HG02642 (cell line): ENCODE measurements at regions not wholly inside any gene's neighbourhood (a gene's known extent, or its start where the extent isn't known, plus 50 kb on each side); places are given as distances from the start of the nearest gene placed in this dataset.

Source experiments
- ATAC-seq: cut with Tn5 transposase; IDR thresholded peaks from one replicate; pipeline ENCODE4 v1.9.1; 2021; ENCODE audit warnings: mild to moderate bottlenecking; ENCODE audit not compliant: unreplicated experiment, poor library complexity

GRCh38 chr10:3494838-3495230 is 290.2 kb downstream of the KLF6 start:
- no peak for ATAC-seq

GRCh38 chr10:3494131-3494837 is 290.7 kb downstream of the KLF6 start:
- ATAC-seq = no peak

- no peak for ATAC-seq
Measured at GRCh38 chr10:3493621-3494020, 291.4 kb downstream of the KLF6 start.

DNA sequence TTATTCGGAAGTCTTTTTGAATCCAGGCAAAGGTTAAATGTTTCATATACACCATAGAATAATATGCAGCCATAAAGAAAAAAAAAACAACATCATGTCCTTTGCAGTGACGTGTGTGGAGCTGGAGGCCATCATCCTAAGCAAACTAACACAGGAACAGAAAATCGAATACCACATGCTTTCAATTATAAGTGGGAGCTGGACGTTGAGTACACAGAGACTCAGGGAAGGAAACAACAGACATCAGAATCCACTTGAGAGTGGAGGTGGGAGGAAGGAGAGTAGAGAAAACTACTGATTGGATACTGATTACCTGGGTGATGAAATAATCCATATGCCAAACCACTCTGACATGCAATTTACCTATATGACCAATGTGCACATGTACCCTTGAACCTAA is 293.4 kb downstream of the KLF6 start:
- ATAC-seq = no peak

- ATAC-seq = no peak
Measured at GRCh38 chr10:3487228-3487627, 297.8 kb downstream of the KLF6 start.

- ATAC-seq = no peak
Measured at GRCh38 chr10:3486346-3487065, 298.5 kb downstream of the KLF6 start.

DNA sequence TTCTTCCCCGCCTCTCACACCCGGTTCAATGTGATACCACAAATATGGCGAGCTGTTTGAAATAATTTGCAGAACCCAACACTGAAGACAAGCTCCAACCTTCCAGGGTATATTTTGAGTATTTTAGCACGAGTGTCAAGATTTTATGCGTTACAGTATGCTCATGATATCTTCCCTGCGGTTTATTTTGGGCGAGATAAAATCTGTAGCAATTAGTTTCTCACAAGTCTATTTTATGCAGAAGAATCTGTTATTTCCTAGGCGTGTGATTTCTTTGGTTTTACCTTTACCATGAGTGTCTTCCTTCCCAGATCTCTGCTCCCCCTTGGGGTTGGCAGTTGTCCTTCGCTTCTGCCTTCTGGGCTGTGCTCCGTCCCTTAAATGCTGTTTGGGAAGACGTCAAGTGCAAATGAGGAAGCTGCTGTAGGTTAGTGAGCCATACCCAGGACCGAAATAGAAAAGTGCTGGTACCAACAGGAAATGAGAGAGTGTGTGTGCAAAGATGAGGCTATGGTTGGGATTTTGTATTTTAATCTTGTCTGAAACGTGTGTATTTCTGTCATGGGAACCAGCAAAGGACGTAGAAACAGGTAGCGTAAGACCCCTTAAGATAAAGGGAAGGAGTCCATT is 299.8 kb downstream of the KLF6 start:
- ATAC-seq = no peak

- ATAC-seq = peak; percentile 77
Measured at GRCh38 chr10:3484306-3485056, 300.5 kb downstream of the KLF6 start.

GRCh38 chr10:3482200-3482993 is 302.6 kb downstream of the KLF6 start:
- no peak for ATAC-seq

DNA sequence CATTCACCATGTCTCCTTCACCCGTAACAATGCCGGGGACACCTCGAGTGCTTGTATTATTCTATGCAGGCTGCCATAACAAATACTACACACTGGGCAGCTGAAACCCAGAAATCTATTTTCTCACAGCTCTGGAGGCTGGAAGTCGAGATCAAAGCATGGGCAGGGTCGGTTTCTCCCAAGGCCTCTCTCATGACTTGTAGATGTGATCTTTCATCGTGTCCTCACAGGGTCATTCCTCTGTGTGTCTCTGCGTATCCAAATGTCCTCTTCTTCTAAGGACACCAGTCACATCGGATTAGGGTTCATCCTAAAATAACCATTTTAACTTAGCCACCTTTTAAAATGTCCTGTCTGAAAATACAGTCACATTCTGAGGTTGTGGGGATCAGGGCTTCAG is 303.5 kb downstream of the KLF6 start:
- no peak for ATAC-seq

DNA sequence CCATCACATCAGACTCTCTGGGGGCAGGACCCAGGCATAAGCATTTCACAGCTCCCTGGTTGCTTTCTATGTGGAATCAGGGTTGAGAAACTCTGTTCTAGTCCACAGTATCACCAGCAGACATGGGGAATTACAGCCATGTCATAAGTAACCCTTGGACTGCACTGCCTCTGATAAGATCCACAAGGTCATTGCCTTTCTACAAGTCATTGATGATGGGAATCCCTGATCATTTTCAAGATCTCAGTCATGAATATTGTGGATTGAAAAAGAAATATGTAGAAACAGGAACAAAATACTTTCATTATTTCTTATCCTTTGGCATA is 304.1 kb downstream of the KLF6 start:
- ATAC-seq = no peak

DNA sequence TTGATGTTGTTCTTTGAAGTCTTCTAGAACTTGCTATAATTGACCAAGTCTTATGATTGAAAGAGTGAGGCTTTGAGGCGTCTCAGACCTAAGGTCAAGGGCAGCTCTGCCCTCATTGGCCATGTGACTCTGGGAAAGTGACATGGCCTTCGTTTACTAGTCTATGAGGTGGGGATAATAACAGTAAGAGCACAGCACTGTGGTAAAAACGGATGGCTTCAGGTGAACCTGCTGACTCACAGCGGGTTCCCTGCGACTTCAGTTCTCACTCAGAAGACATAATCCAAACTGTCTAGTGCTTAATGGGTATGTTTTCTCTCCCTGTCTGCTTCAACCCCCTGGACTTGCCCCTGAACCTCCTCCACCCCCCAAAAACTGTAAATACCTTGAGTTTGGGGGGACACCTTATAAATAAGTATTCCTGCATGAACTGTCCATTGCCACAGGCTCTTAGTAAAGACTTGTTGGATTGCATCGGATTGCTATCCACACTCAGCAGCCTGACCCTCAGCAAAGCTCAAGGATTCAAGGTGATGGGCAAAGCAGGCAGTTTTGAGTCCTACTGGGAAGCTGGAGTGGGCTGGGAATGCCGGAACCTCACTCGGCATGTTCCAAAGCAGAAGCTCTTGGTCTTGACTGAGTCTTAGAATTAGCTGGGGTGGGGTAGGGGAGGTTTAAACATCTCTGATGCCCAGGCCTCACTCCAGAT is 304.6 kb downstream of the KLF6 start:
- ATAC-seq = no peak

DNA sequence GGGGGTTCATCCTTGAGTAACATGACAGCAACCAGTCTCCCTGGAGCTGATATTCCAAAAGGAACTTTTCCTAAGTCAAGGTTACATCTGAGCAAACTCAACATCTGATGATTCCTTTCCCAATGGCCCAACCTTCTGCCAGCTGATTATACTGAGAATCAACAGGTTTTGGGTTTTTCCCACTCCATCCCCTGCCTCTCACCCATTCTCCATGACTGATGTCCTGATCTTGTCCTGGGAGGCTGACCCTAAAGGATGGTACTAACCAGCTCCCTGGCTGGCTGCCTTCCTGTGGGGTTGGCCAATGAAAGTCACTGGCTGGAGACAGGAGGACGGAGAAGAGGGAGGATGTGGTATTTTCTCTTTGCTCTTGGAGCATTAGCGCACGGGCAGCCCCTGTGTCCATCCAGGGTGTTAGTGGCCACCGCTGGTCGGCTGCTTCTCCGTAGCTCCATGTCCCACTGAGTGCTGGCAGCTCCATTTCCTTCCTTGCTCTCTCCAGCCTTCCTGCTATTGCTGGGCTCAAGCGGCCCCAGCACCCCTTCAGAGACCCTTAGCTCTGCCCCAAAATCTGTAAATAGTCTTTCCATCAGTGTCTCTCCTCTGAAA is 306.2 kb upstream of the PITRM1 start:
- ATAC-seq = no peak

DNA sequence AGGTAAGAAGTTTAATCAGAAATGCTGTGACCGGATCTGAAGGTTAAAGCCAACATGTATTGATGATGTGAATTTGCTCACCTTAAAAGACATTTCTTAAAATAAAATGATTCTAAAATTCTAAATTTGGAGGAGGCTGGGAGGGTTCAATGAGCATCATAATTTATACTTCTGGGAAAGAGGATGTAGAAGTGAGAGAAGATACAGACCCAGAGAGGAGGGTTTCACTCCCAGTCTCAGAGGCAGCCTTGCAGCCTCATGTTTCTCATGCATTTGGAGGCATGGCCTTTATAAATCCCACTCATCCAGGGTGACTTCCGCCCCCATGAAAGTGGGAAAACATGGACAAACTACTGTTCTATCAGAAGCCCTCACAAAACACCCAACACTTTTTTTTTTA is 305.6 kb upstream of the PITRM1 start:
- peak; percentile 53 for ATAC-seq

DNA sequence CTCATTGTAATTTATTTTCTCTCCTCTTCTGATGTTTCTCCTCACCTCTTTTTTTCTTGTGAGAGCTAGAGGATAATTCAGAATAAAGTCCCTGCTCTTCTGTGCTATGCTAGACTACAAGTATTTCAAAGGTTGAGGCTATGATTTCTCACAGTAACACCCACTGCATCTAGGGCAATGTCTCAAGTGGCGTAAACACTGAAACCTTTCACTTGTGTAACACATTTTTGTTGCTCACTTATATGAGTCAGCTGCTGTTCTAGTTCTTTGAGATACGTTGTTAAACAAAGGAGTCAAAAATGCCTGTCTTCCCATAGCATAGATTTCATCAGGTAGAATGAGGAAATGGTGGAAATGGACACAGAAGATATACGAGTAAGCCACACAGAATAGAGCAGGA is 305.1 kb upstream of the PITRM1 start:
- ATAC-seq = peak; percentile 54

DNA sequence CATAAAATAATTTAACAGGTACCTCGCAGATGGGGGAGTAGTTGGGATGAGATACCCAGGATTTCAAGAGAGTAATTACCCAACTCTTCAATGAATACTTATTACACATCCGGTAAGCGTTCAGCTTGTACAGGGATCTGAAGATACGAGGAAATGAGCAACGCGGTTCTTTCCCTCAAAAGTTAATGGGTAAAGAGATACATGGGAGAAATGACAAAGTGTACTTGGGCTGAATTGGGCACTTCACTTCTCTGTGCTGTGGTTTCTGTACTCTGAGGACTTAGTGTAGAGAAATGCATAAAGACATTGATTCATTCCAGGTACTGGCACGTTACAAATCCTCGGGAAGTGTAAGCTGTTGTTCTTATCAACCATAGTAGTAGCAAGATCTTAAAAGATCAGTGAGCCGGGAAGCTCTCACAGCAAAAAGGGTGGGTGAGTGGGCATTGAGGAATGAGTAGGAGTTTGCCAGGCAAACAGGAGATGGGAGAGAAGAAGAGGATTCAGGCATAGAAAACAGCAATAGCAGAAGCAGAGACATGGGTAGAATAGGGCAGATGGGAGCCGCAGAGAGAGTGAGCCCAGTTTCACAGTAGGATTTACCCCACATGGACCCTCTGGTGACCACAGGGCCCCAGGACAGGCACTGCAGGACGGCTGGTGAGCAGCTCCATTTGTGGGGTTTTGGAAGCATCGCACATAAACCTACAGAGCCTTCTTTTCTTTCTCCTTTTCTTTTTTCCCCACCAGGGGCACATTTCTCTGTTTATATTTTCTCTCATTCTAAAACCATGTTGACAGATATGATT is 304.3 kb upstream of the PITRM1 start:
- ATAC-seq = no peak

DNA sequence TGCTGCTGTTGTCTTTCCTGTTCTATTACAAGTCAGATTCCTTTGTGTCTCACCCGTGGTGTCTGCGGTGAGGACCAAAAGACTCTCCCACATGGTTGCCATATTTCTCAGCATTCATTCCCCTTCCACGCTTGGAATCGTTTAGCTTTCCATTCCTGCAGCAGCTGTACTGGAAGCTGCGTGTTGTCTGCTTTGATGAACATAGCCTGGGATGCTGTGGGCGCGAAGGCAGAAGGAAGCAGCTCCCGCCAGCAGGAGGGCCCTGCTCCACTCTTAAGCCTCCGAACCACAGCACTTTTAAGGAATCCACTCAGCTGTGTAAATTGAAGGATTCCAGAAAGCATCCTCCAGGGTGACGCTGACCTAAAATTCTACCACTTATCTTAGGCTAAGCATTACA is 303.6 kb upstream of the PITRM1 start:
- ATAC-seq = no peak

GRCh38 chr10:3475367-3475766 is 302.8 kb upstream of the PITRM1 start:
- ATAC-seq = no peak
